Lower leg skin (tissue), 3 donors: ENCODE measurements at regions not wholly inside any gene's neighbourhood (a gene's known extent, or its start where the extent isn't known, plus 50 kb on each side); places are given as distances from the start of the nearest gene placed in this dataset.

ENCODE experiments used
- CTCF ChIP-seq, 3 donors: fragments of 450-650 bp; IDR thresholded peaks; one replicate each; pipeline ENCODE4 v1.5.1; 2016; ENCODE audit warnings: antibody characterized with exemption in 3 of 3, mild to moderate bottlenecking in 3 of 3, moderate library complexity in 2 of 3
- POLR2A ChIP-seq, 2 donors: fragments of 450-650 bp; IDR thresholded peaks; one replicate each; pipeline ENCODE4 v1.6.1; 2016 to 2017; ENCODE audit warnings: antibody characterized with exemption in 2 of 2, mild to moderate bottlenecking in 1 of 2, moderate library complexity in 1 of 2

GRCh38 chr6:54665278-54665677, 181.3 kb upstream of the FAM83B start:
- TF ChIP-seq CTCF (IDR thresholded peaks at IDR 0.05) (no peak), POLR2A (IDR thresholded peaks at IDR 0.05) (no peak)
